ENCODE measurements at regions not wholly inside any gene's neighbourhood (a gene's known extent, or its start where the extent isn't known, plus 50 kb on each side); places are given as distances from the start of the nearest gene placed in this dataset.
A peak's percentile ranks its signal among the peaks of the same experiment; 100 is the strongest.

- H3K4me1 Mint-ChIP-seq: no peaks in the 10 kb centered on the region
- Histone ChIP-seq H3K9me3 (ENCODE audit: control insufficient read depth, low read length) (no peaks in the 10 kb centered on the region), H3K36me3 (ENCODE audit: control insufficient read depth, insufficient read depth, low read length) (no peaks in the 10 kb centered on the region), H3K4me1 (ENCODE audit: control insufficient read depth, insufficient read depth, low read length) (no peaks in the 10 kb centered on the region), H3K4me3 (ENCODE audit: low read length) (no peak overlapping the region), H3K27ac (ENCODE audit: low read depth, low read length) (peak overlapping the region; percentile 4), H3K9ac (ENCODE audit: extremely low read depth, low read length, poor library complexity, severe bottlenecking) (no peak overlapping the region), H3K27me3 (ENCODE audit: control insufficient read depth, insufficient read depth, low read length, poor library complexity, severe bottlenecking) (no peaks in the 10 kb centered on the region)
- H3K9me3 Mint-ChIP-seq: peaks cover 39% of the 10 kb centered on the region
- H3K4me3 Mint-ChIP-seq: no peak overlapping the region
- no peaks in the 10 kb centered on the region for H3K27me3 Mint-ChIP-seq (ENCODE audit: insufficient read depth)
- TF ChIP-seq CTCF (conservative IDR thresholded peaks at IDR 0.05): no peak
- H3K27ac Mint-ChIP-seq: no peak overlapping the region
- DNase-seq: no peak
- 100% methylated on average over 1 of the region's 1 CpG; no CpG with 5 or more reads in 1 of the 2 experiments for WGBS, 2 experiments (ENCODE audit: insufficient coverage in 1 of 2, insufficient read length in 1 of 2)
- H3K36me3 Mint-ChIP-seq (ENCODE audit: low read depth): no peaks in the 10 kb centered on the region
Measured at GRCh38 chrX:27086237-27086636, 376.9 kb downstream of the PPP4R3C start.

- TF ChIP-seq CTCF (conservative IDR thresholded peaks at IDR 0.05): no peak
- H3K36me3 Mint-ChIP-seq (ENCODE audit: low read depth): no peaks in the 10 kb centered on the region
- no peaks in the 10 kb centered on the region for H3K27me3 ChIP-seq (ENCODE audit: control insufficient read depth, insufficient read depth, low read length, poor library complexity, severe bottlenecking)
- H3K9me3 ChIP-seq (ENCODE audit: control insufficient read depth, low read length): no peaks in the 10 kb centered on the region
- H3K4me1 Mint-ChIP-seq: no peaks in the 10 kb centered on the region
- peaks cover 47% of the 10 kb centered on the region for H3K9me3 Mint-ChIP-seq
- DNase-seq: no peak
- H3K27me3 Mint-ChIP-seq (ENCODE audit: insufficient read depth): no peaks in the 10 kb centered on the region
- no peak overlapping the region for H3K4me3 ChIP-seq (ENCODE audit: low read length)
- no peak overlapping the region for H3K9ac ChIP-seq (ENCODE audit: extremely low read depth, low read length, poor library complexity, severe bottlenecking)
- no peaks in the 10 kb centered on the region for H3K4me1 ChIP-seq (ENCODE audit: control insufficient read depth, insufficient read depth, low read length)
- H3K27ac ChIP-seq (ENCODE audit: low read depth, low read length): no peak overlapping the region
- WGBS, 2 experiments (ENCODE audit: insufficient coverage in 1 of 2, insufficient read length in 1 of 2): 93 to 100% methylated on average over 1 to 3 of the region's 4 CpGs
- no peak overlapping the region for H3K27ac Mint-ChIP-seq
- no peak overlapping the region for H3K4me3 Mint-ChIP-seq
- H3K36me3 ChIP-seq (ENCODE audit: control insufficient read depth, insufficient read depth, low read length): no peaks in the 10 kb centered on the region
Measured at GRCh38 chrX:27085346-27085745, 377.8 kb downstream of the PPP4R3C start.

- no peak for DNase-seq
- Mint-ChIP-seq H3K4me1 (no peaks in the 10 kb centered on the region), H3K36me3 (ENCODE audit: low read depth) (no peaks in the 10 kb centered on the region), H3K27ac (no peak overlapping the region), H3K27me3 (ENCODE audit: insufficient read depth) (no peaks in the 10 kb centered on the region), H3K9me3 (peaks cover 67% of the 10 kb centered on the region), H3K4me3 (no peak overlapping the region)
- no peak for TF ChIP-seq CTCF (conservative IDR thresholded peaks at IDR 0.05)
- Histone ChIP-seq H3K9ac (ENCODE audit: extremely low read depth, low read length, poor library complexity, severe bottlenecking) (no peak overlapping the region), H3K9me3 (ENCODE audit: control insufficient read depth, low read length) (no peaks in the 10 kb centered on the region), H3K27me3 (ENCODE audit: control insufficient read depth, insufficient read depth, low read length, poor library complexity, severe bottlenecking) (no peaks in the 10 kb centered on the region), H3K4me3 (ENCODE audit: low read length) (no peak overlapping the region), H3K4me1 (ENCODE audit: control insufficient read depth, insufficient read depth, low read length) (no peaks in the 10 kb centered on the region), H3K27ac (ENCODE audit: low read depth, low read length) (no peak overlapping the region), H3K36me3 (ENCODE audit: control insufficient read depth, insufficient read depth, low read length) (no peaks in the 10 kb centered on the region)
- WGBS, 2 experiments (ENCODE audit: insufficient coverage in 1 of 2, insufficient read length in 1 of 2): 88% methylated on average over 1 of the region's 1 CpG; no CpG with 5 or more reads in 1 of the 2 experiments
Measured at GRCh38 chrX:27078371-27078770, 384.8 kb downstream of the PPP4R3C start.

Data from endodermal cell (in vitro differentiated cells).